Islet precursor cell (in vitro differentiated cells): ENCODE measurements at regions not wholly inside any gene's neighbourhood (a gene's known extent, or its start where the extent isn't known, plus 50 kb on each side); places are given as distances from the start of the nearest gene placed in this dataset.
"Not testable (repeated sequence)": the region's sequence is repeated elsewhere in the genome, so short reads cannot be mapped to it uniquely, and the experiment has no call there.

ENCODE experiments used
- DNase-seq: peaks from one replicate; pipeline ENCODE4 v3.0.0-alpha.2; 2018

DNA sequence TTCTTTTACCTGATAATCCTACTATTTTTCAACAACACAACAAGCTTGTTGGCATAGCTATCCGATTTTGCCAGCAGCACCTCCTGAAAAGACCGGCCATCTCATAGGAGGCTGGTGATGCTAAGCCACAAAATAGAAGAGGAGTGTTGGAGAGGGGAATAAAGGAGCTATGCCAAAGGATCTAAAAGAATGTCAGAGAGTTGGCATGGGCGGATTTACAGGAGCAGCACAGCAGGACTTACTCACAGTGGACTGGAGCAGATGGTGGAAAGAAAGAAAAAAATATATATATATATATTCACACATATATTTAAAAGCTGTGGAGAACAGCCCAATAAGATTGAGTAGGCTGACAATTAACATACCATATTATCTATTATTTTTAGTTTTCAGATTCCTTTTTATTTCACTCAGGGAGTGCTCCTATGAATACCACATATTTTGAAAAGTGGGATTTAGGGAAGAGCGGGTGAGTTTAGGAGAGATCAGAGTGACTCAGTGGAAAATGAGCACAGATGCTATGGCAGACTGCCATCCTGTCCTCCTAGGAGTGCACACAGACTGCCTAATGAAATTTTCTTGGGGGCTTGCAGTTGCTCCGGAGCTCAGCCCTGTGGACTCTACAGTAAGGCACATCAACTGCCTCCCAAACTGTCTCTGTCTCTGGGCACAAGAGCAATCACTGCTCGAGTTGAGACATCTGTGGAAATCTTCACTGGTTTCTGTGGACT lies 394.4 kb upstream of the CHRM3 start:
- no peak for DNase-seq

DNA sequence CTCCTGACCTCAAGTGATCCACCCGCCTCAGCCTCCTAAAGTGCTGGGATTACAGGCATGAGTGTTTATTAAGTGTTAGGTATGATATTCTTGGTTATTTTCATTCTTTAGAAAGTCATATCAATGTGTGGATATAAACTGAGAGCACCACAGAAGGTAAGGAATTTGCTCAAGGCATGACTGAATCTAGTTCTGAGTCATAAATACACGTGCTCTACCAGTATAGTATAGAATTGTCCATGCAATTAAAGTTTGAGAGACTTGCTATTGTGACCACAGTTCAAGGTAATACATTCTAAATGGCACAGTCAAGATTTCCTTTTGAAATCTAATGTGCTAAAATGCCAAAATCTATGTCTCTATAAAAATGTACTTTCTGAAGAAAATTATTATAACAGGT lies 401.1 kb upstream of the CHRM3 start:
- no peak for DNase-seq

DNA sequence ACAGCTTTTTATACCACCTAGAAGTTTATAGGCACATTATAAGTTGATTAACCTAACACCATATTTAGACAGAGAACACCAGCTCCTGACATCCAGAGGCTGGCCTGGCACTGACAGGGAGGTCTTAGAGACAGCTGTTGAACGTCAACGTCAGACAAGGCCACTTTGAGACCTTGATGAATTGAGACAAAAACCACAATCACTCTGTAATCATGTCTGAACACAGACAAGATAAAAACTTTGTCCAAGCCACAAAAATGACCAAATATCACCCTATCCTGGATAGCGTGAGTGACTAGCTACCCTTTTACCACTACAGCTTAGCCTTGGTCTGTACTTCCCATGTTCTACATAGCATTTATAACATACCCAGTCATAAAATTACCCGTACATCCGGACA lies 403.6 kb upstream of the CHRM3 start:
- peak; percentile 81 for DNase-seq

DNA sequence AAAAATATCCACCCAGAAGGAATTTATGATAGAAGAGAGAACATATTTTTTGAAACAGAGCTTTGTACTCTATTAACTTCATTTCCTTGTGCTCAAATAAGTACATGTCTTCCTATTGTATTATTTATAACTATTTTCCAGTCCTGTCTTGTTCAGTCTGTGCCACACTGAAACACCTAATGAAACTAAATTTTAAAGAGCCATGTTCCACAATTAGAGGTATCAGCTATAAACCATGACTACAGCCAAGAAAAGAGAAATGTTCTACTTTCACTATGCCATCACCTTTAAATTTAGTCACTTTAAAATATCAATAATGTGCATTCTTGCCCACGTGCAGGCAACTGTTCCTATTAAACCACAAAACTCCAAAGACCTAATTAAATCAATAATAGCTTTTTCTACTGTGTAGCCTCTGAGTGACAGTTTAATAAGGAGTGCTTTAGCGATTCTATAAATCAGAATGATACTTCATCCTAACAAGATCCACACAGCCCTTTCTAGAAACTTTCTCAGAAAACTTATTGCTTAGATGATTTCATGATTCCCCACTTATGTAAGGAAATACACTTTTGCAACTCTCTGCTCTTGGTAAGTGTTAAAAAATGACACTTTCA lies 404.9 kb upstream of the CHRM3 start:
- no peak for DNase-seq

DNA sequence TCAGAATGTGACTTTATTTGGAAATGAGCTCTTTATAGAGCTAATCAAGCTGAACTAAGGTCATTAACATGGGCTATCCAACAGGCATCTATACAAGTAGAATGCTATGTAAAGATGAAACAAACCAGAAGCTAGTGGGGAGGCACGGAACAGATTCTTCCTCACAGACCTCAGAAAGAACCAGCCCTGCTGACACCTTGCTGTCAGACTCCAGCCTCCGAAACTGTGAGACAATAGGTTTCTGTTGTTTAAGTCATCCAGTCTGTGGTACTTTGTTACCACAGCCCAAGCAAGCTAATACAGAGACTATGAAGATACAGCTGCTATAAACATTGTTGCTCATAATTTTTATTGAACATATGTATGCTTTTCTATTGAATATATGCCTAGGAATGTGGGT lies 406.3 kb upstream of the CHRM3 start:
- DNase-seq, result no peak

DNA sequence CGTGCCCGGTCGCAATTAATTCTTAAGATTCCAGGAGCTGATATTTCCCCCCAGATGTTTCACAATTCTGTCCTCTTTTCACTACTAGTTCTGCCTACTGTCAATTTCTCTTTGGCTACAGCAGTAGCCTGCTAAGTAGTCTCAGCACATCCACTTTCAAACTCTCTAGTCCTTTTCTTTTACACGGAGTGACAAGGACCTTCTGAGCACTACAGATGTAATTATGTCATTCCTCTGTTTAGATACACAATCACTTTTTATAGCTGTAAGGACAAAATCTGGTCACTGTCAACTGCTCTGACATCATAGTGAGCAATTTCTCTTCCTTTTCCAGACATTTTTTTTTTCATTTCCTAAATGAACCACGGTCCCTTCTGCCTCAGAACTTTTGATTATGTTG lies 421.7 kb upstream of the CHRM3 start:
- DNase-seq, result no peak

DNA sequence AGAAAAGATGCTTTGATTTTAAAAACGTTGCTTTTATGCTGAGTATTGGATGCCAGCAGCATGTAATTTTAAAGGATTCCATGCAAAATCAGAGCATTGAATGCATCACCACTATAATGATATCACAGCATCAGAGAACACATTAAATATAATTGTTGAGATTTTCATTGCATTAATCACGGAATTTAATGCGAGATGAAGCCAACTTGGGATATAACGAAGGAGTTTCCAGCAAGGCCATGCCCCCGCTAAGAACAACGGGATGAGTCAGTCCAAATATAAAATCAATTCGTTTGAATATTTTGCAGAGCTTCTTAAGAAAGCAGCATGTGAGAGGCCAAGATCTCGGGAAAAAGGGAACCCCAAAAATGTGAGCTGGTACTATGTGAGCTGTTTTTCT lies 423.4 kb upstream of the CHRM3 start:
- DNase-seq, result no peak

DNA sequence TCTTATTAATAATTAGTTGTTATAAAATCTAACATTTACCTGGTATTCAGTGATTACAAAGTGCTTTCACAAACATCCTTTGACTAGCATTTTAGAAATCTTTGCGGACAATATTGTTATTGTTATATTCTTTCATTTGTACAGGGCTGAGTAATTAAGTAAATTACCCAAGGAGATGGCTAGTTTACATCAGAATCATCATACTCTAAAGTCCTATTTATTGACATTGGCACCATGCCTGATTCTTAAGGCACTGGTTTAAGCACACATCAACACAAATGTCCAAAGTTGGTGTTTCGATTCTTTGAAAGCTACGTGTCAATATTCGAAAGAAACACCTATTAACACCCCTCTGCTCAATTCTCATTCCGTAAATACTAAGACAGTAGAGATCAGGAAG lies 424.6 kb upstream of the CHRM3 start:
- DNase-seq, result no peak

DNA sequence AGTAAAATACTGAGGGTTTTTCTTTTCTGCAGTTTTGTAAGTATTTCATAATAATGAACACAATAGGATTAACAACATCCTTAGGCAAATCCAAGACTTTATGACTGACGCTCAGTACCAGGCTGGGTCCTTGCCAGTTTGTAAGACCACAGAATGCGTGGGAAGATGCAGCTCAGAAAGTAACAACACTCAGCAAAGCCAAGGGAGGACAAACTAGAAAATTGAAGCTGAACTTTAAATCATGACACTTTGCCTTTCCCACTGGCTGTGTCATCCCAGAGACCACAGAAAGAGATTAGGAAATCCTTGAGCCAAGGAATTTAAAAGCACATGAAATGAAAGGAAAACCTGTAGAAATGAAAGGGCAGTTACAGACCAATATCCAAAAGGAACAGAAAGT lies 426.3 kb upstream of the CHRM3 start:
- DNase-seq, result no peak

DNA sequence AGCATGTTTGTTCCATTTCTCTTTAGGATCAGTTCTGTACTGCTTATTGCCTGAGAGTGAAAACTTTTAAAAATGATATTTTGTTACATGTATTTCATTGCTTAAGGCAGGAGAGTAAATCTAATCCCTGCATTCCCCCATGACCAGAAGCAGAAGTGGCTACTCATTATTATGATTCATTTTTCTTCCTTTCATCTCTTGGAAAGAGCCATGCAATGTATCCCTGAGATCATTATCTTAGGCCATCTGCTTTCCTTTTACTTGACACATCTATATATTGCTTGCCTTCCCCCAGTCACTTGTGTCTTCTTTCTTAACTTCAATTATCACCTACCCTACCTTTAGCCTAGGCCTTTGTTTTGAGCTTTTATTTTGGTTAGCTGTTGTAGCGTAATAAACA lies 430.4 kb upstream of the CHRM3 start:
- no peak for DNase-seq

DNA sequence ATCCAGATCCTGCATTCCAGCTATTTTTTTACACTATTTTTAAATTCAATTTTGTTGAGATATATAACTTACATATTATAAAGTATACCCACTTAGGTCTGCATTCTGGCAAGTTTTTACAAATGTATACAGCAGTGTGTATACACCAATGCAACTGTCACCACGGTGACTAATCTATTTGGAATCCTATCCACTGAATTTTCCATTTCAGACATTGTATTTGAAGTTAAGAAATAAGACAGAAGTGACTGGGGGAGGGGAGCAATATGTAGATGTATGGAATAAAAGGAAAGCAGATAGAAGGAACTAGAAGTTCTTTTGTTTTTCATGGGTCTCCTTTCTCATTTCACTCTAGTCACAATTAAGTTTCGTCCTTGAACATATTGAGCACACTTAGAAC lies 431.5 kb upstream of the CHRM3 start:
- DNase-seq, result no peak

DNA sequence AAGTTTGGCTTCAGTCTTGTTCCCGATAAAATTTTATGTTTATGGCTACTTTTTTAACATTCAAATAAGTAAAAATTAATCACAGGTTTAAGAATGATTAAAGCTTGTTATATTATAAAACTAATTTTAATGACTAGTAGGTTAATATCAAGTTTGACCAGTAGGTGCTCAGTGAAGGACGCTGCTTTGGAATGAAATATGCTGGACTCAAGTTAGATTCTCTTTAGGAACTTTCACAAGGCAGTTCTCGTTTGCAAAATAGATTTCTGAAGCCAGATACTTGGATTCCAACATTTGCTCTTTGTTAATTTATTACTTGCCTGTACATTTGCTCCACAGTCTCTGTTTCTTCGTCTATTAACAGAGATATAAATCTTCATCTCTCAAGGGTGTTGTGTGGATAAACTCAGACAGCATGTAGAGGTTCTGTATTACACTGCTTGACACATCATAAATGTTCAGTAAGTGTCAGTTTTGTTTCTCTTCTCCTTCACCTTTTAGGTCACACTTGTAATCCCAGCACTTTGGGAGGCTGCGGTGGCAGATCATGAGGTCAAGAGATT lies 432.8 kb upstream of the CHRM3 start:
- no peak for DNase-seq

DNA sequence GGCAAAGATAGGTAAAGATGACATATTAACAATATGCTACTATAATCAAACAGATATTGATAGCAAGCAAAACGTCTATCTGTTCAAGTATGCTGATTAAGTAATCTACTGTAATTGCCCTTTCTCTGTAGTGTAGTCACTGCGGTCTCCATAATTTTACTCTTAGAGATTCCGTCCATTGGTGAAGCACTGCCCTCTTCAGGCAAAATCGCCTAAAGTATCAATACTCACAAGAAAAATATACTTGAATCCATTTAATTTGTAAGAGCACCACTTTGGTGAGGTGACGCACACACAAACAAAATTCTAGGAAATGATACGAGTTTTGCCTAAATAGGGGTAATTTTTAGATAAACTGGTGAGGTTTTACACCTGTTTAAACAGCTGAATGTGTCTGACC lies 434.6 kb upstream of the CHRM3 start:
- DNase-seq, result no peak

DNA sequence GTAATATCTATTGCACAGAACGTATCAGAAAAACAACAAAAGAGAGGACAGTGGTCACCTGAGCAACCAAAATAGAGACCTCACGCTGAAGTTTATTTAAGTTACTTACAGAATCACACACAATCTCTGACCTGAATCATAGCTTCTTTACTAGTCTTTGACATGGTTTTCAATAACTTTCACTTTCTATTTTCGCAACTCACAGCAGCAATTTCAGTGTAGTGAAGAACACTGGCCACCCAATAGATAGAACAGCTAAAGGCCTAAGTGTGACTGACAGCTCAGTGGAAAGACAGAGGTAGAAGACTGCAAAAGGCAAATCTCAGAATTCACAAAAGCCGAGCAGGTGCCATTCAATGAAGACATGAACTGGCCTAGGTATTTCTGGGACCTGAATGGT lies 435.6 kb upstream of the CHRM3 start:
- no peak for DNase-seq

DNA sequence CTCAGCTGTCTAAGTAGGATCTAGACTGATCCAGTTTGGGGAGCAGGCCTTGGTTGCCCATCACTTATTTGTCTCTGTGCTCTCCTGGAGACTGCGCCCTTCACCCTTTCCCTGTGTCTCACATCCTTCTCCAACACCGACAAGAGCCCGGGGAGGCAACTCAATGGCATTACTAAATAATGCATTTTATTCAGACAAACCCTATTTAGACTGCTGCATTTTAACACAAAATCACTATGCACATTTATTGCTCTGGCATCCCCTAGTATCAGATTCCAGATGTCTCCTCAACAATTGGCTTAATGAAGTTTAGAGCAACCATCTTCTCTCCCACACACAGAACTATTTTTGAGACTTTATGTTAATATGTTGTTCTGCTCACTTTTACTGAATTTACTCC lies 436.4 kb upstream of the CHRM3 start:
- no peak for DNase-seq

DNA sequence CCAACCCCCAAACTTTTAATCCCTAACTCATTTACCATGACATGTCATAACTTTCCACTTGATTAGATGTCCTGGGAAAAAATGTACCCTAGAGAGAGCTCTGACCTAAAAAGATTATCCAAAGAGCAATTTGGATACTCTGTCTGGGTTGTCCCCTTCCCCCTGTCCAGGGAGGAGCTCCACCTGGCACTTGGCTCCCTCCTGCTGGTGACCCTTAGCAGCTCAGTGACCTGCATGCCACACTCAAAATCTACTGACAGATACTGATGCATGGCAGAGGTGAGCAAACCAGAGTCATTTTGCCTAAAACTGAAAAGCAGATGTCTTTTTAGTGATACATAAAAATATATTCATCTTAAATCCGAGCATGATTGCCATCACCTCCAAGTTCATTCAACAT lies 442.3 kb upstream of the CHRM3 start:
- no peak for DNase-seq

DNA sequence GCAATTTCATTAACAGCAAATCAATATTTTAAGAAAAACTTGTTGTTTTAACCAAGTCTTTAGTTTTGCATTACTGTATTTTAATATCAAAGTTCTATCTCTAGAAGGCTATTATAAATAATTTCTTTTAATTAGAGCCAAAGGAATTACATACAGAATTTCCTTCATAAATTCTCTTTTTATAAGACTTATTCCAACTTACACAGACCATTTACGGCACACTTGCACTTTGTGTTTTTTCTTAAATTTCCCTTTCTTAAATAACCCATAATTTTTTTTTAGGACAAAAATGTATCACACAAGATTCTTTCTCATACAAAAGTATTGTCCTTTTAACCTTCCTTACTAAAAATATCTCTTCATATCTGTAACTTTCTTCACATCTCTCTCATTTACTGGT lies 458.5 kb upstream of the CHRM3 start:
- no peak for DNase-seq

DNA sequence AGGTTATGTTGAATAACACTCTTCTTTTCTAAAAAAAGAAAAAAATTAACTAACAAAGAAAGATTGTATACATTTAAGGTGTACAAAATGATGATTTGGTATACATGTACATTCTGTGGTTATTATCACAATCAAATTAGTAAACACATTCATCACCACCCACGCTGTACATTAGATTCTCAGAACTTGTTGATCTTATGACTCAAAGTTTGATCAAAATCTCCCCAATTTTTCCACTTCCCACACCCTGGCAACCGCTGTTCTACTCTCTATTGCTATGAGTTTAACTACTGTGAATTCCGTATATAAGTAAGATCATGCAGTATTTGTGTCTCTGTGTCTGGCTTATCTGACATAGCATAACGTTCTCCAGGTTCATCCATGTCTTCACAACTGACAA lies 469.5 kb upstream of the CHRM3 start:
- DNase-seq, result no peak

DNA sequence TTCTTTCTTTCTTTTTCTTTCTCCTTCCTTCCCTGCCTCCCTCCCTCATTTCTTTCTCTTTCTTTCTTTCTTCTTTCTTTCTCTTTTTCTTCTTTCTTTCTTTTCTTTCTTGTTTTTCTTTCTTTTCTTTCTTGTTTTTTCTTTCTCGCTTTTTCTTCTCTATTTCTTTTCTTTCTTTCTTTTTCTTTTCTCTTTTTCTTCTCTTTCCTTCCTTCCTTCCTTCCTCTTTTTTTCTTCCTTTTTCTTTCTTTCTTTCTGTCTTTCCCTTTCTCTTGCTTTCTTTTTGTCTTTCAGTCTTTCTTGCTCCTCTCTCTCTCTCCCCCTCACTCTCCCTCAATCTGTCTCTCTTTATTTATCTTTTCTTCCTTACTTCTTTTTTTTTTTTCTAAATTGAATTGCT lies 472.0 kb upstream of the CHRM3 start:
- DNase-seq, result no peak

DNA sequence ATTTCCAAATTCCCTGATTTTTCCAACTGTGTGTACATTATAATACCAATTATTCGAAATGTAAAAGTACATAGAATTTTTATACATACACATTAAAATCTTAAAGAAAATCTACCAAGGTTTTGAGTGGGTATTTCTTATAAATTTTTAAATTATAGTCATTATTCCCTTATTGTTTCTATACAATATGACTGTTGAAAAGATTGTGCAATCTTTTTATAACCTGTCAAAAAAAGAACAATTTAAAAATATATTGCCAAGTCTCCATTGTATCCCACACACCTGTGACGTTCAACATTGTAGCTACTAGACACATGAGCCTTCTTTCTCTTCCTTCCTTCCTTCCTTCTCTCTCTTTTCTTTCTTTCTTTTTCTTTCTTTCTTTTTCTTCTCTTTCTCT lies 473.2 kb upstream of the CHRM3 start:
- DNase-seq, result no peak

DNA sequence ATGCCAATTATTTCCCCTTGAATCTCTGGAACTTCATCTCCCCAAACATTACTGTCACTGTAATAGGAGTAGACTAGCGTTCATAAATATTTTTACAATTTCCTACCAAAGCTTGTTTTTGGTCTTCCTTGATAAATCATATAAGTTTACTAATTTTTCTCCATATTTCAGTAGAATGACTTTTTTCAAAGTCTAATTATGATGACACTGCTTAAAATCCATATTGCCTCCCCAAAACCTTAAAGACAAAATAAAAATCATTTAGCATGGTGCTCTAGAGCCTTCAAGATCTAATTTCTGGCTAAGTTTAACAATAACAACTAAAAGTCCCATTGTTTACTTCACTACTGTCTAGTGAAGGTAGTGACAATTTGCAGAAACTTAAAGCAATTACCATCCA lies 474.2 kb upstream of the CHRM3 start:
- no peak for DNase-seq

DNA sequence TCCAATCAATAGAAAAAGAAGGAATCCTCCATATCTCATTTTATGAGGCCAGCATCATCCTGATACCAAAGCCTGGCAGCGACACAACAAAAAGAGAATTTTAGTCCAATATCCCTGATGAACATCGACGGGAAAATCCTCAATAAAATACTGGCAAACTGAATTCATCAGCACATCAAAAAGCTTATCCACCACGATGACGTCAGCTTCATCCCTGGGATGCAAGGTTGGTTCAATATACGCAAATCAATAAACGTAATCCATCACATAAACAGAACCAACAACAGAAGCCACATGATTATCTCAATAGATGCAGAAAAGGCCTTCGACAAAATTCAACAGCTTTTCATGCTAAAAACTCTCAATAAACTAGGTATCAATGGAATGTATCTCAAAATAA lies 483.6 kb upstream of the CHRM3 start:
- not testable (repeated sequence) for DNase-seq

DNA sequence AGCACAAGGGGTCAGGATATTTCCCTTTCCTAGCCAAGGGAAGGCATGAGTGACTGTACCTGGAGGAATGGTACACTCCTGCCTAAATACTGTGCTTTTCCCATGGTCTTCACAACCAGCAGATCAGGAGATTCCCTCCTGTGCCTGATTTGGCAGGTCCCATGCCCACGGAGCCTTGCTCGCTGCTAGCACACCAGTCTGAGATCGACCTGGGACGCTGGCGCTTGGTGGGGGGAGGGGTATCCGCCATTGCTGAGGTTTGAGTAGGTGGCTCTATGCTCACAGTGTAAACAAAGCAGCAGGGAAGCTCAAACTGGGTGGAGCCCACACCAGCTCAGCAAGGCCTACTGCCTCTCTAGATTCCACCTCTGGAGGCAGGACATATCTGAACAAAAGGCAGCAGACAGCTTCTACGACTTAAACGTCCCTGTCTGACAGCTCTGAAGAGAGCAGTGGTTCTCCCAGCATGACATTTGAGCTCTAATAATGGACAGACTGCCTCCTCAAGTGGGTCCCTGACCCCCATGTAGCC lies 486.0 kb upstream of the CHRM3 start:
- DNase-seq, result no peak

DNA sequence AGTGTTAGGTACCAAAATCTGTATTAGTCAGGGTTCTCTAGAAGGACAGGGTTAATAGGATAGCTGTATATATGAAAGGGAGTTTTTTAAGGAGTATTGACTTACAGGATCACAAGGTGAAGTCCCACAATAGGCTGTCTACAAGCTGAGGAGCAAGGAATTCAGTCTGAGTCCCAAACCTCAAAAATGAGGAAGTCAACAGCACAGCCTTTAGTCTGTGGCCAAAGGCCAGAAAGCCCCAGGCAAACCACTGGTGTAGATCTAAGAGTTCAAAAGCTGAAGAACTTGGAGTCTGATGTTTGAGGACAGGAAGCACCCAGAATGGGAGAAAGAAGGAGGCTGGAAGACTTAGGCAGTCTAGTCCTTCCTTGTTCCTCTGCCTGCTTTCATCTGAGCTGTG lies 487.5 kb upstream of the CHRM3 start:
- DNase-seq, result no peak

DNA sequence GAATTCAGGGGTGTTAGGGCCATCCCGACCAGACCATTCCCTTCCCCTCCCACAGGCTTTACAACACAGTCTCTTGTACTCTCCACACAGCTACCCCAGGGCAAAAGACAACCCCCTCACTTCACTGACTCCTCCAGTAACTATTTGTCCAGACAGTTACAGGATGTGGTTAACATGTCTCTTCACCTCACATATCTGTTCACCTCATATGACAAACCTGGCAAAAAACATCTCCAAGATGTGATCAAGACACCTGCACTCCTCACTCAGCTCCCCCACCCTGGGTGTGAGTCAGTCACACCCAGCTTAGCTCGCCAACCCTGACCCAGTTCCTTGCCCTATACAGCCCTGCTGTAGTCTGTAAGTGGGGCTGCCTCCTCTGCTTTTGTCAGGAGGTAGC lies 490.5 kb upstream of the CHRM3 start:
- DNase-seq, result peak; percentile 78
